NCI-H2029 (cell line): ENCODE measurements at regions not wholly inside any gene's neighbourhood (a gene's known extent, or its start where the extent isn't known, plus 50 kb on each side); places are given as distances from the start of the nearest gene placed in this dataset.

ENCODE experiments used
- DNase-seq: peaks from one replicate; lab custom pipeline; 2025; lab: John Stamatoyannopoulos, UW

GRCh38 chr1:227374846-227375245 is 56.6 kb upstream of the CDC42BPA start:
- DNase-seq, result no peak

DNA sequence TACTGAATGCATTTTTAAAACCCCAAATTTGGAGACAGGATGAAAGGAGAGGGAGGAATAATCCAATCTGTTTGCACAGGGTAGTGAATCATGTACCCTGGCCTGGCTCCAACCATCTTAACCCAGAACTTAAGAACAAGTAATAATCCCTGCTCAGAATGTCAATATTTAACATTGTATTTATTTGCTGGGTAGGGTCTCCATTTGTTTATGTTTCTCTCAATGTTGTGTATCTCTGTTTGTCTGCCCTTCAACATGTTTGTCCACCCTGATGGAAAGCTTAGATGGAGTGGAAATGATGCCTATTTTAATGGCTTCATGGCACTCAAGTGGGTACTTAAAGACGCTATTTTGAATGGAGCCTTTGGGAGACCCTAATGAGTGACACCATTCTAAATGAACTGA is 54.4 kb upstream of the CDC42BPA start:
- peak; percentile 29 for DNase-seq

- DNase-seq, result no peak
Measured at GRCh38 chr1:227370533-227371254, 52.4 kb upstream of the CDC42BPA start.

GRCh38 chr1:227369102-227369760 is 50.9 kb upstream of the CDC42BPA start:
- DNase-seq, result no peak
